RWPE2 (cell line): ENCODE measurements at regions not wholly inside any gene's neighbourhood (a gene's known extent, or its start where the extent isn't known, plus 50 kb on each side); places are given as distances from the start of the nearest gene placed in this dataset.

Source experiments
- ATAC-seq: fragments of 200-7000 bp; cut with Tn5 transposase; 3 replicates; pipeline ENCODE4 v1.9.1; 2021; ENCODE audit warnings: low read depth
- DNase-seq: peaks from one replicate; pipeline ENCODE4 v3.0.0-alpha.2; 2020; ENCODE audit warnings: low spot score
- H3K27ac ChIP-seq: fragments of 450-650 bp; 2 replicates; pipeline ENCODE4 v1.5.1; 2017; ENCODE audit warnings: mild to moderate bottlenecking; ENCODE audit not compliant: poor library complexity, severe bottlenecking
- H3K27me3 ChIP-seq: fragments of 250-450 bp; sonication (Bioruptor Pico); 2 replicates; pipeline ENCODE4 v1.5.1; 2021; ENCODE audit warnings: mild to moderate bottlenecking, moderate library complexity; ENCODE audit not compliant: insufficient read depth, poor library complexity, severe bottlenecking
- H3K36me3 ChIP-seq: fragments of 250-450 bp; sonication (Bioruptor Pico); 2 replicates; pipeline ENCODE4 v1.5.1; 2020; ENCODE audit warnings: low read depth, mild to moderate bottlenecking, moderate library complexity
- H3K4me1 ChIP-seq: fragments of 250-450 bp; sonication (Bioruptor Pico); 2 replicates; pipeline ENCODE4 v1.5.1; 2021; ENCODE audit warnings: mild to moderate bottlenecking, moderate library complexity; ENCODE audit not compliant: insufficient read depth, poor library complexity, severe bottlenecking
- H3K4me3 ChIP-seq: fragments of 250-450 bp; sonication (Bioruptor Pico); 2 replicates; pipeline ENCODE4 v1.5.1; 2021; ENCODE audit warnings: mild to moderate bottlenecking, moderate library complexity; ENCODE audit not compliant: severe bottlenecking
- H3K9me3 ChIP-seq: fragments of 250-450 bp; sonication (Bioruptor Pico); 2 replicates; pipeline ENCODE4 v1.5.1; 2021; ENCODE audit warnings: mild to moderate bottlenecking, moderate library complexity; ENCODE audit not compliant: severe bottlenecking
- TF ChIP-seq, protein P1 (sequence below): fragments of 450-650 bp; IDR thresholded peaks from one replicate; pipeline ENCODE4 v1.5.1; 2017; ENCODE audit warnings: mild to moderate bottlenecking, moderate library complexity; ENCODE audit not compliant: poor library complexity, severe bottlenecking

DNA sequence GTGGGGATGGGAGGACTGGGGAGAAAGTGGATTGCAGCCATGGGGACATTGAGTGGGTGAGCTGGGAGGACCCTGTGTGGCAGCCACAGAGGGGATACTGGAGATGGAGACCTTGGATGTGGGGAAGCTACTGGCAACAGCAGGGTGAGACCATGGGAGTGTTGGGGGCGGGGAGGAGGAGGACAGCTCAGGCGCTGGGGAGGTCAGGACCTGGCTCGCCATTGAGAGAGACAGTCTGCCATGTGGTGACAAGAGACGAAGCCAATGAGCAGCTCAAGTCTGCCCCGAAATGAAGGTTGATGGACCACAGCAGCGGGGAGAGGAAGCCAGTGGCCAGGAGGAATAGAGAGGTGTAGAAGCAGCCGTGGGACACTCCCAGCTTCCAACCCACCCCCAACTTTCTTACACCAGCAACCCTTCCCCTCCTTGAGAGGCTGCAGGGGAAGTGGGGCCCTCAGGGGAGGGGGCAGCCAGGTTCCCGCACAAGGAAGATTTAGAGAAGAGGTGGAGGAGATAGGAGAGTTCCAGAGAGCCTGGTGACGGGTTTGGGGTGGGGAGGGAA is 118.1 kb downstream of the ASB7 start:
- Histone ChIP-seq H3K36me3 (no peaks in the 10 kb centered on the region), H3K27me3 (no peaks in the 10 kb centered on the region), H3K4me3 (no peak overlapping the region), H3K4me1 (peaks cover 39% of the 10 kb centered on the region), H3K9me3 (no peaks in the 10 kb centered on the region), H3K27ac (peak overlapping the region; percentile 100)
- peak; percentile 64 for DNase-seq
- ATAC-seq, result no peak
- TF ChIP-seq, protein P1, sequence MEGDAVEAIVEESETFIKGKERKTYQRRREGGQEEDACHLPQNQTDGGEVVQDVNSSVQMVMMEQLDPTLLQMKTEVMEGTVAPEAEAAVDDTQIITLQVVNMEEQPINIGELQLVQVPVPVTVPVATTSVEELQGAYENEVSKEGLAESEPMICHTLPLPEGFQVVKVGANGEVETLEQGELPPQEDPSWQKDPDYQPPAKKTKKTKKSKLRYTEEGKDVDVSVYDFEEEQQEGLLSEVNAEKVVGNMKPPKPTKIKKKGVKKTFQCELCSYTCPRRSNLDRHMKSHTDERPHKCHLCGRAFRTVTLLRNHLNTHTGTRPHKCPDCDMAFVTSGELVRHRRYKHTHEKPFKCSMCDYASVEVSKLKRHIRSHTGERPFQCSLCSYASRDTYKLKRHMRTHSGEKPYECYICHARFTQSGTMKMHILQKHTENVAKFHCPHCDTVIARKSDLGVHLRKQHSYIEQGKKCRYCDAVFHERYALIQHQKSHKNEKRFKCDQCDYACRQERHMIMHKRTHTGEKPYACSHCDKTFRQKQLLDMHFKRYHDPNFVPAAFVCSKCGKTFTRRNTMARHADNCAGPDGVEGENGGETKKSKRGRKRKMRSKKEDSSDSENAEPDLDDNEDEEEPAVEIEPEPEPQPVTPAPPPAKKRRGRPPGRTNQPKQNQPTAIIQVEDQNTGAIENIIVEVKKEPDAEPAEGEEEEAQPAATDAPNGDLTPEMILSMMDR, result no peak

DNA sequence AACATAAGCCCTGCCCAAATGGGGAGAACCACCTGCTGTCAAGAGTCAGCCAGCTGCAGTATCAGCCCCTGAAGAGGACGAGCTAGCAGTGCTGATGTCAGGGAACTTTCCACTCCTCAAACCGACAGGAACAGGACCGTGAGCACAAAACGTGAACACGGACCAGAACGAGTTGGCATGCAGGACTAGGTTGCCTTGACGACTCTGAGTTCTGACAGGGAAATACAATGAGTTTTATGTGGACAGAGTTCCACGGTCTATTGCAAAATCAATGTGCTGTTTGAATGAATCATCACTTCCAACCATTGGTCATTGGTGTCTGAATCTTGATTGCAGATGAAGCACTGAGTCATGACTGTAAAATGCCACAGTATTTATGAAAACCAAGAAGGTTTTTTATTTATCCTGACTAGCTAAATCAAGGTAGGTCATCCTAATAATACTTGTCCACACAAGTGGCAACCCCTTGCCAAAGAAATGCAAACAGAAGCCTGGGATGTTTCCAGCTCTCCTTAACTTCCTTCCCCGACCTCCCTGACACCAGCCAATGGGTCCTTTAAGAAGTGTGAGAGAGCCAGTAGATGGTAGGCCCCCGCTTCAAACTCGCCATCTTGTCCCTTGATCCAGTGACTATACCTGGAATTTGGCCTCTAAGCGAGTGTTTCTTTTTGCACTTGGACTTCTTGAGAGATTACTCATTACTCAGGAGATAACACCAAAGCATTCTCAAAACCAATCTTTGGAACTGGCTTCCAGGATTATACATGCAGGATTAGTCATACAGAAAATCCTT is 119.6 kb downstream of the ASB7 start:
- peak; percentile 66 for ATAC-seq
- Histone ChIP-seq H3K27me3 (no peaks in the 10 kb centered on the region), H3K9me3 (no peaks in the 10 kb centered on the region), H3K4me1 (peaks cover 42% of the 10 kb centered on the region), H3K36me3 (no peaks in the 10 kb centered on the region), H3K27ac (peak overlapping the region; percentile 100), H3K4me3 (no peak overlapping the region)
- TF ChIP-seq, protein P1, result no peak
- peak; percentile 97 for DNase-seq

DNA sequence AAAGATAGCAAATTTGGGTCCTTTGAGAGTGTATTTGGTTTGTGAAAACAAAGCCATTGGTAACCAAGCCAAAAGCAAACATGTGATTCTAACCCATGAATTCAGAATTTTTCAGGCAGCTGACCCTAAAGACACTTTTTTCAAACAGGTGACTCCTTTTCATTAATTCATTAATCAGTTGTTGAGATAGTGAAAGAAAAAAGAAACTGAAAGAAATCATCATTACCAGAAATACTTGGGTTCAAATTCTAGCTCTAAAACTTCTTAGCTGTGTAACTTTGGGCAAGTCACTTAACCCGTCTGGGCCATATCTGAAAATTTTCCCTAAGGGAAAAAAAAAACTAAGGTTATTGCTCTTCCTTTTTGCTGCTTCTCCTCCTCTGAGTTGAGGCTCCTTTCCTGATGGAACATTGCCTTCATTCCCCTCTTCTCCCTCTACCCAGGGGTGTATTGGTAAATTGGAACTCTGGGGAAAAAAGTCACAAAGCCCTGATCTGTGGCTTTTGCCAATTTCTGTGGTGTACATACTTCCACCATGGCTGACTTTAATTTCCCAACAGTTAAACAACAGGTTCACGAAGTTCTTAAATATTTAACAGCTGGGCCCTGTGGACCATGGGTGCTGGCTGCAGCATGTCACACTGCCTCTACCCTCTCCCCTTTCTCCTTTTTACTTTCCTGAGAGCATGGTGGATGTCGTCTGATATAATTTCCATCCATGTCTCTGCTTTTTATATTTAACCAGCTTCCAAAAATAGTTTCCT is 120.3 kb downstream of the ASB7 start:
- peak overlapping the region; percentile 100 for H3K27ac ChIP-seq
- no peaks in the 10 kb centered on the region for H3K36me3 ChIP-seq
- TF ChIP-seq, protein P1, result no peak
- no peak overlapping the region for H3K4me3 ChIP-seq
- DNase-seq (no peak), ATAC-seq (no peak)
- H3K4me1 ChIP-seq, result peaks cover 49% of the 10 kb centered on the region
- H3K9me3 ChIP-seq, result no peaks in the 10 kb centered on the region
- H3K27me3 ChIP-seq, result no peaks in the 10 kb centered on the region

DNA sequence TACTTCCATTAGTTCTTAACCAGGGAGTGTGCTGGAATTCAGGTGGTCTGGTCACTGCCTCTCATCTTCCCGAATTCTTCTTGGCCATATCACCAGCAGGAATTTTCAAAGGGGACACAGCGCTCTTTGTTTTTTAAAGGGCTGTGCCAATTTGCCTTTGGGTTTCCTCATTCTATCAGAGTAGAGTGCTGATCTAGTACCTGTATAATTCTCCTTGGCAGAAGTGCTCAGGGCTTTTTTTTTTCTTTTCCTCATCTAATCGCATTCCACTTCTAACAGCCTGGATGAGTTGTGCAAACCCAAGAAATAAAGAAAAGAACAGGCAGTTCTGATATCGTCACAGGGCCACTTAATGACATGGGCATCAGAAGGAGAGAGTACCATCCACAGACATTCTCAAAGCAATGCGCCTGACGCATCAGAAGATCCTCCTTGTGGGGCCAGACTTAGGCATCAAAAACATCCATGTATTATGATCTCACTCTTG is 121.0 kb downstream of the ASB7 start:
- ATAC-seq (no peak), DNase-seq (peak; percentile 29)
- H3K4me1 ChIP-seq, result peaks cover 53% of the 10 kb centered on the region
- H3K27me3 ChIP-seq, result no peaks in the 10 kb centered on the region
- no peak overlapping the region for H3K4me3 ChIP-seq
- H3K9me3 ChIP-seq, result no peaks in the 10 kb centered on the region
- H3K36me3 ChIP-seq, result no peaks in the 10 kb centered on the region
- TF ChIP-seq, protein P1, result no peak
- H3K27ac ChIP-seq, result peak overlapping the region; percentile 100
